Stimulated activated CD8-positive, alpha-beta memory T cell treated with anti-CD3 and anti-CD28 coated beads, Interleukin-4, amount 100 ng/mL, for 1 hour (primary cell): ENCODE measurements at regions not wholly inside any gene's neighbourhood (a gene's known extent, or its start where the extent isn't known, plus 50 kb on each side); places are given as distances from the start of the nearest gene placed in this dataset.
A peak's percentile ranks its signal among the peaks of the same experiment; 100 is the strongest.

Experiments
- DNase-seq, 2 donors: peaks; one replicate each; pipeline ENCODE4 v3.0.0-alpha.2; 2020; ENCODE audit warnings: low read depth in 2 of 2, low spot score in 1 of 2

DNA sequence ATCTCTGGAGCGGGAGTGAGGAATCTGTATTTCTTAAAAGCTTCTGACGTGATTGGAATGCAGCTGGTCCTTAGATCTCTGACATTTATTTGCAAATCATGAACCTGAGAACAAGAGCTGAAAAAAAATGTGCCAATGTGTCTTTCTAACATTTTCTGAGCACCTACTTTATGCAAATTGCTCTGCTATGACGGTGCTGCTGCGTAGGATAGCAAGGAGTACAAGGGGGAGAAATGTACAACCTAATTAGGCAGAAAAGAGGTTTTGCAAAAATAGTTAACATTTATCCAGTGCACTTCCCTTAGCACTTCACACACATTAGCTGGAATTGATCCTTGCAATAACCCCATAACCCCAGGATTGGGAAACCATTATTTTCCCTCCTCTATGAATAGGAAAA lies 357.5 kb downstream of the TLE4 start:
- DNase-seq: no peak

DNA sequence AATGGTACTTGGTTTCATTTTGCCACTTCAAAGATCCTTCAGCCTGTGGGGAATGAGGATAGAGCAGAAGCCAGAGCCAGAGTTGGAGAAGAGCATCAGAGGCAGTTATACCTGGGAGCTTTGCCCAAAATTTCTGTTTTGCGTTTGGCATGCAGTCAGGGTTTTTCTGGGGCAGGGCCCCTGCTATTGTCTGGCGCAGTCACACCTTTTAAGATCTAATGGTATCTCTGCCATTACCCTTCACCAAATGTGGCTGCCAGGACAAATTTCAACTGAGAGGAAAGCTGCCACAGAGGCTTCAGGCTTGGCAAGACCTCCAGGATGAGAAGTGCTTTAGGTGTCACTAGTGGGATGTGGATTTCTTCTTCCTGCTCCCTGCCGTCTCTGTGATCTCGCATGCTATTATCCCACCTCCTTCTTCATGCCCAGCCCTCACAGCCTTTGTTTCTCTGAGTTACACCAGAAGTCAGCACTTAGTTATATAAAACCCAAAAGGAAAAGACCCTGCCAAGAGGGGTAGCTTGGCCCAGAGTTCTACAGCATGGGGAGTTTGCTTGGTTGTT lies 357.0 kb downstream of the TLE4 start:
- no peak for DNase-seq

DNA sequence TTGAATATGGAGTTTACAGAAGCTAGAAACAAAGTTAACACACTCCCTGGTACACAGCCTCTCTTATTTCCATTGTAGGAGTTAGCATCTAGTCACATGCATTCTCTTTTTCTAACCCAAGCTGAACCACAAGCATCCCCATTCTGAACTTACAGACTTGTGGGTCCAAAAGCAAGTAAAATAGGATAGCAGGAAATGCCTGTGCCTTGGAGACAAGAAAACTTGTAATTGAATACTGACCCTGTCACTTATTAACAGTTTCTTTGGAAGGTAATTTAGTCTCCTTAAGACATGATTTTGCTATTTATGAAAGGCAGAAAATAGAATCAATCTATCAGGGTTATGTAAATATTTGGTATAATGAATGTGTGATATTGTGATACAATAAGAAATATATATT lies 353.6 kb downstream of the TLE4 start:
- DNase-seq: no peak

DNA sequence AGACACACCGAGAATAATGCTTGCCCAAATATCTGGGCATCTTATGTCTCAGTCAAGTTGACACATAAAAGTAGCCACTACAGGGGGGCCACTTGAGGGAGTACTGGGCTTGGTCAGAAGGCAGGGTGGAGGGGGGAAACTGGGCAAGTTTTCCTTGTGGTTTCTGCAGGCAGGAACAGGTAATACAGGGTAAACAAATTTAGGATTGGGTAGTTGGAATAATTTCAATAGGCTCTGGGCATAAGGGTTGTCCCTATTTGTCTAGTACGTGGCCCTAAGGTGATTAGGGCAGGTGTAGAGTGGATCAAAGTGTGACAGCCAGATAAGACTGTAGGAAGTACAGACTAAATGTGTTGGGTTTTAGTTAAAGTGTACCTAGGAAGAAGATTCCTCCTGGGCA lies 353.1 kb downstream of the TLE4 start:
- DNase-seq: no peak

DNA sequence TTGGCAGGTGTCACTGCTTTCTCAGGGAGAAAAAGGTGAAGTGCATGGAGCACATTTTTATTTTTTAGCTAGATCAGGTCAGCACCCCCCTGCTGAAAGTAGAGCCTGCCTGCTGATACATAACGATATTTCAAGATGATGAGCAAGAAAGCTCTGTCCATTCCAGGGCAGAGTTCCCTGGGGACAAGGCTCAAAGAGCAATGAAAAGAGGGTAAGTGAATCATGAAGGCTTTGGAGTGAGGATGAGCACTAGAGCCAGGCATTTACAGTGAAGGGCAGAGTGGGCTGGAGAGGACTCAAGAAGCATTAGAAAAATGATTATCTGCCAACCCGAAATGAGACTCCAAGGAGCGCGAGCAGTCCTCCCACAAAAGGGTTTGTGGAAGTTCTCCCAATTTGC lies 345.7 kb downstream of the TLE4 start:
- no peak for DNase-seq

DNA sequence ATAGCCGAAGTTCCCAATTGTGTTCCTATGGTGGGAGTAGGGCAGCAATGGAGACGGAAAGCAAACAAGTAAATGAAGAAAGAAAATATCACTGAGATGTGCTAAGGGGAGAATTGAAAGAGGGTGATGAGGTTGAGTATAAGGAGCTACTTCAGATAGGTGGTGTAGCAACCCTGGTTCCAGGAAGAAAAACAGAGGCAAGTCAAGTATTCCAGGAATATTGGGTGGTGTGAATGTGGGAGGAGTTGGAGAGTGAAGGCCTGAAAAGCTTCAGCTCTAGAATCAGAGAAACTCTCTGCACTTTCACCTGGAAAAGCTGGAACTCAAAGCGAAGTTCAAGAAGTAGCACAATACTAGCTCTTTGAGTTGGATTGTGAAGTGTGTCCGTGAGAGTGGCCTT lies 342.1 kb downstream of the TLE4 start:
- DNase-seq: no peak

DNA sequence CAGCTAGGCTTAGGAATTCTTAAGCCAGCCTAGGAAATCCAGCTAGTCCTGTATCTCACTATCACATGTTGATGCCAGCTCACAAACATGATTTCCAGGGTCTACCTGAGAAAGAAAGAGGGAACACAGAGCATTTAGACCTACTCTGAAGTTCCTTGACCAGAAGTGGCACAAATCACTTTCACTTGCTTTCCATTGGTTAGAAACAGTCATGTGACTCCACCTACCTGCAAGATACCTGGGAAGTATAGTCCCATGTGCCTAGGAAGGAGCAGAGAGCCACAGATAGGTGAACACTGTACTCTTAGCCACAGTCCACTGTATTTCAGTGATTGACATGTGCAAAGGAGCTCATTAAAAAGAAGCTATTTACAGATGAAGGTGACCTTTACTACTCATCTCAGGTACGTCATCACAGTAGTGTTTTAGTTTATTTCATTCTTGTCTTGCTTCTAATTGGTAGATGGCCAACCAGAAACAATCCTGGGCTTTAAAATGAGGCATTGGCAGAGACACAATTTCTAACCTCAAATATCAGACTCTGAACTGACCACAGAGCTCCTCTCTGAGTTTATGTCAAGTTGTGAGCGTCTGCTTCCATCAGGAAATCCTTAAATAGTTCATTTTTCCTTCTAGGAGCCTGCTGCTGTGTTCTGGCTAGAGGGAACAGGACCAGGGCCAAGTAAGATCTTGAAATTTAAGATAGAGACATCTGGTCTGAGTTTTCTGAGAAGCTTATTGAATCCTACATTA lies 340.7 kb downstream of the TLE4 start:
- DNase-seq: no peak

DNA sequence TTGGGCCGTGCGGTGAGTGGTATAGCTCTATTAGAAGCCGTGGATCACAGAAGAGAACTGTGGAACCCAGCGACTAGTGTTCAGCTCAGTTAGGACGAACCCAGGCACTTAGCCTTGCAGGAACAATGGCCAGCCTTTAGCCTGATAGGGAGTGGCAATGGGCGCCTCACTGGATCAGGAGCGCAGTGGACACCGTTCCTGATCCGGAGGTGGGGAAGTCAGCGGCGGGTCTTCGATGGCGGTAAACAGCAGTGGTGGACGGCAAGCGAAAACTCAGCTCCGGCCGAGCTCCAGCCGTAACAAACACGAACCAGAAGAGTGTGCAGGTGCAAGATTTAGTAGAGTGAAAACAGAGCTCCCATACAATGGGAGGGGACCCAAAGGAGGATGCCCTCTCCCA lies 340.0 kb downstream of the TLE4 start:
- DNase-seq: no peak

DNA sequence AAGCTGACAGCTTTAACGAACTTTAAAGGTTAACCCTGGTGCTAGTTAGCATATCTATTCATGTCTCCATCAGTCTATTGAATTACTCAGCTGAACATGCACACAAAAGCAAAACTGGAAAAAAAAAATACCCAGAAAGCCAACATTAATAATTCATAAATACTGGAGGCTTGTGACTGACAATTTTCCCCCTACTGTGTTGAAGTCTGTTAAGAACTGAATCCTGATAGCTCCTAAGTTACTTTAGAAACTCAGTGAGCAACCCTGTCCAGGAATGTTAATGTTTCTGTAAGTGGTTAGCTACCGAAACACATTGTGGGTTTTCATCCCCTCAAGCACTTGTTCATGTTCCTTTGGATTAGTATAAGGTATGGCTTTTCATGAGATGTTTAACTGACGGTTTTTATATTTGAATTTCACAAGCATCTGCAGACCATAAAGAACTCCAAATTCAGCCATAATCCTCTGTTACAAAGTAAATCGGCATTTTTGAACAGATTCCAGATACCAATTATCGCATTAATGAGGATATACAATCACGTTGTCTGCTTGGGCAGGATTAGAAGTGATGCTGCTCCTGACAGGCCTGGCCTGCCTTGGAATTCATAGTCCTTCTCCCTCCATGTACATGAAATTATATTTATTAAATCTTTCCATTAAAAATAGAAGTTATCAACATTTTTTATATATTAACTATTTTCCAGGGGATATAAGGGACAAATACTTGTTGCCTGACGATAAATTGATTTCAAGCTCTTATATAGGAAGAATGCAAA lies 331.2 kb downstream of the TLE4 start:
- DNase-seq: no peak

DNA sequence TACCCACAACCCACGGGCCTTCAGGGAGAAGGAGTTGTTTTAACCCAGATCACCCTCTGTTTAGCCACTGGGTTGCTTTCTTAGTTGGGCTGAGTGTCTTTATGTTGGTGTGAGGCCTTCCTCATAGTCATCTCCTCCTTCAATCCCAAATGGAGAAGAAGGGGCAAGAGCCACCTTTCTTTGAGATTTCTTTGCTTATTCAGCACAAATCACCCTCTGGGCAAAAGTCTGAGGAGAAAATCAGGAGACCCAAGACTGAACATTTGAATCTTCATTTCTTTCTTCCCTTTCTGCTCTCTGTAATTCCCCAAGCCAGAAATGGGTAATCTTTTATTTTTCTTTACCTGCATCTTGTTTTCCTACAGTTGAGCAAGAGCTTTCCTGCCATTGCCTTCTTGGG lies 329.0 kb downstream of the TLE4 start:
- no peak for DNase-seq

DNA sequence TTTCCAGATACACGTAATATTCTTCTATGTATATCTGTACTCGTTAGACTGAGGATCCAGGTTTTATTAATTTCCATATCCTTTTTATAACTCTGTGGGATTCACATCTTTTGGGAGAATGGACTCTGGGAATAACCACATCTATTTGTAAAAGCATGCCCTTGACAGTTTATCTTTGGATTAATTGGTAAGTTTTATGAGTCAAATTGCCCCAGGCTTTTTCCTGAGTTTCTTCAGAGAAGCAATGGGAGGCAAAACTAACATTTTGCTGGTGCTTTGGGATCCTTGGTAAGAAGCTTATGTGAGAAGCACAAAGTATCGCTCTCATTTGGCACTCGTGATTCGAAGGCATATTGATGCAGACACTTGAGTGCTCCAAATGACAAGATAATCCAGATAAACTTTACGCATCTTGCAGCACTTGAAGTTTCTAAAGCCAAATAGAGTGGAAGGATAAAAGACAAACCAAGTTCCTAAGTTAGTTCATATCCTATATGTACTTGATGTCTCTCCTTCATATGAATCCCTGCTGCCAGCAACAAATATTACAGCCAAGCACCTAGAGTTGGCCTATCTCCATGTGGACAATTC lies 324.7 kb downstream of the TLE4 start:
- no peak for DNase-seq

DNA sequence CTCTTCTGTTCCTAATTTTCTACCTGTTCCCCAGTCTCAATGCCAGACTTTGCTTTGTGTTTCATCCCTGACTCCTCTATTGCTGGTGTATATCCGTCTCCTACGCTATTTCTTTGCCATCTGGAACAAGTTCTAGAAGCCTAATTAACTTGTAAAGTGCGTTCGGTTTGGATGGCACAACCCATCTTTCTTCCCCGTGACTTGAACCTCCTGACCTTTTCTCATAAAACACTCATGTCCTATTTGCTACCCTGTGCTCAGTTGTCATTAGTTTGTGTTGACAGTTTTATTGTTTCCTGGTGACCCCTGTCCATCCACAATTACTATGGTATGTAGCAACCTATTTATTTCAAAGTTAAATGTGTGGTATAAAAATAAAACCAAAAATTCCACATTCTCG lies 323.5 kb downstream of the TLE4 start:
- DNase-seq: no peak

DNA sequence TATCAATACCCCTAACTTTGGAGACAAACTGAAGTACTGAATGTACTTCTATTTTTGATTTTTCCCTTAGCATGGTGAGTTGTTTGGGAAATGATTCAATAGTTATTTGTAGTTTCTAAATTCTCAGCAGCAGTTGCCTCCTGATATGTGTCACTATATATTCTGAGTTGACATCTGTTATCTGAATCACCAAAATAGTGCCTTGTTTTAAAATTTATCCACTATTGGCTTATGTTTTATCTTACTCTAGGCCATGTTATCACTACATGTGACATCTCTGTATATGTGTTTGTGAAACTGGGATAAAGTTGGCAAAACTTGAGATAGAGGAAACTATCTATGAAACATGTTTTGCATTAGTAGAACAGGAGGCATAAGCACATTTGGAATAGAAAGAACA lies 317.6 kb downstream of the TLE4 start:
- DNase-seq: no peak

DNA sequence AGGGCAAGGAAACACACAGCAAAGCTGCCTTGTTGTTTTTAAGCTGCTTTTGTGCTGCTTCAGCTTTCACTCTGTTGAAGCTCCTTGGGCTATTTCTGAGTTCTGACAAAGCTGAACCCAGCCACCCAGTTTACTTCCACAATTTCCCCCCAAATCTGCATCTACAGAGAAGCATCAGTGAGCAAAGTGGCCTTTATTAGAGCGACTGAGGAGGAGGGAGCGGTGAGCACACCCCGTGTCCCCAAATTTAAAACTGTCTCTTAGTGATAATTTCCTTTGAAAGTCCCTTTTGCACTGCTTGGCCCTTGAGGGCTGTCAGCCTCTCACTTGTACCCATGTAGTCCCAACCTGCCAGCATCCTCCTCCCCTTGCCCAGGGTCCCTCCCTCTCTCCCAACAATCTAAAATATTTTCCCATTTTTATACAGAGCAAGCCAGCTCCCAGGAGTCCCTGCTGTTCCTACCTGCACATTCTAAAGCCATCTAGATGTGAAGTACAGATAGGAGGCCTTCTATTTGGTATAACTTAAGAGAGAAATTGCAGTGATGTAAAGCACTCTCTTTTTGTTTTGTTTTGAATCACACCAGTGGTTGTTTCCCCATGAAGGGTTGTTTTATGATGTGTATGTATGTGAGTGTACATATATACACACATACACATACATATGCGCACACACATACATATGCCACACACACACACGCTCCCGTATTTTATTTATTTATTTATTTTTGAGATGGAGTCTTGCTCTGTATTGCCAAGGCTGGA lies 313.5 kb downstream of the TLE4 start:
- no peak for DNase-seq

DNA sequence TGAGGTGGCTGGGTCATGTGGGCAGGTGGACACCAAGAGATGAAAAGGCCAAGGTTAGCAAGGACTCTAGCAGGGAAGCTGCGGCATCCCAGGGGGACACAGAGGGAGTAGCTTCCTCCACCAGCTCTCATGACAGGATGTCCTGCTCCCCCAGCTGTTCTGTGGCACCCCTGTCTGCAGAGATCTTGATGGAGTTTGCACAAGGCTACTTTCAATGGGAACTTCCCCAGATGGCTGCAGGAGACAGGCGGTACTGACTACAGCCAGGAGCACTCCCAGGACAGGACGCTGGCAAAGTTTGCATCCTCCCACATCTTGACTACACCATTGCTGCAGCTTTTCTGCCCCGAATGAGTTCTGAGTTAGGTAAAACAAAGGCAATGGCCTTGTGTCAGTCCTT lies 312.8 kb downstream of the TLE4 start:
- DNase-seq: no peak

DNA sequence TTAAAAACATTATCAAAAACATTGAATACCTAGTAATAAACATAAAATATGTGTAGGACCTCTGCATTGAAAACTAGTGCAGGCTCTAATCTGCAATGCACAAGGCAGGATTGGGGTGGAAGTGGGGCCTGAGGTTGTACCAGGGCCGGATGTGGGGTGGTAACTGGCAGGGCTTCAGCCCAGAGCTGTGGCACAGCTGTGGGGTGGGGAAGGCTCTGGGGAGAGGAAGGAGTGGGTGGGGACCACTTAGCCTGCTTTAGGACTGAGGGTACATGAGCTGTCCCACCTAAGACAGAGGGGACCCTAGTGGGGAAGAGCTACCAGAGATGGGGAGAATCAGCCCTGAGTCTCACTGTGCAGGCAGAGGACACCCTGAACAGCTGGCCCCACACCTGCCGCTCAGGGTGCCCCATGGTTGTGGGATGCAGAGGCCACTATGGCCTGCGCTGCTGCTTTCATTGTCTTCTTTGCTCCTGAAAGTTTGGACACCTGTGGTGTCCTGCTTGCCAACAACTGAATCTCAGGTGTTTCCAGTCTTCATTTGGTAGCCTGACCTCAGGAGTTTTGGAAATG lies 311.4 kb downstream of the TLE4 start:
- peak; percentile 18 to 29 for DNase-seq

DNA sequence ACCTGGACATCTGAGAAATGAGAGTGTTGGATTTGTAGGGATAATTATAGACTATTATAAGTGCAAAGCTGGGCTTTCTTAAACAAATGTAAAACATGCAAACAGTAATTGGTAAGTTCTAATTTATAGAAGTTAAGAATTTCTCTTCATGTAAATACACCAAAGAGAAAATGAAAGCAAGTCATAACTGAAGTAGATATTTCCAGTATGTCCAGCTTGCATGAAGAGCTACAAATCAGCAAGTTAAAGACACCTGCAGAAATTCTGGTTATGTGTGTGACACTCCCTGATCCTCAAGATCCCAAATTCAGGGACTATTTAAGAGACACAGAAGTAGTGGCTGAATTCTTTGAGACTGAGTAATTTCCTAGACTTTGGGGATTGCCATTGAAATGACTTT lies 308.9 kb downstream of the TLE4 start:
- DNase-seq: no peak

DNA sequence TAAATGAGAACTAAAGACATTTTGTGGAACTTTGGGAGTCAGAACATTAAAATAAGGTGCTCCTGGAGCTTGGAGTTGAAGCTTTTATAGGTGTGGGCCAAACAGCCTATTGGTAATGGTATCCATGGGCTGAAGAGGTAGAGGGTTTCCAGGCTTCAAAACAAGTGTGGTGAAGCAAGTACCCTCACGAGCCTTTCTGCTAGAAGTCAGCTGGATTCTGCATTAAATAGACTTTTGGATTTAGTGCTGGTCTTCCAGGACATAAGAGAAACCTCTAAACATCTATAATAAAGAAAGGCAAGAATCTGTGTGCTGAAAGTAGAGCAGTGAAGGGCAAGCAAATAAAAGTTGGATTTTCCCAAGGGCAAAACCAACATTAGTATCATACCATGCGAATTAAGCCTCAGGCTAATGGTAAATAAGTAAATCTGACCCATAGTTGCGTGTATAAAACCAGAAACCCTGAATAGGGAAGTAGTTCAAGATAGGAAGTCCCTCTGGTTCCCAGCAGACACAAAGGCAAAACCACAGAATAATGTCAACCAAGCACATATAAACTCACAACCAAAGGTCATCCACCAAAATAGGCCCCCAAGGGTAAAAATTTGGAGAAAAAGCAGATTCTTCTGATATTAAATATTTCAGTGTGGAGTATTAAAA lies 306.3 kb downstream of the TLE4 start:
- DNase-seq: no peak

DNA sequence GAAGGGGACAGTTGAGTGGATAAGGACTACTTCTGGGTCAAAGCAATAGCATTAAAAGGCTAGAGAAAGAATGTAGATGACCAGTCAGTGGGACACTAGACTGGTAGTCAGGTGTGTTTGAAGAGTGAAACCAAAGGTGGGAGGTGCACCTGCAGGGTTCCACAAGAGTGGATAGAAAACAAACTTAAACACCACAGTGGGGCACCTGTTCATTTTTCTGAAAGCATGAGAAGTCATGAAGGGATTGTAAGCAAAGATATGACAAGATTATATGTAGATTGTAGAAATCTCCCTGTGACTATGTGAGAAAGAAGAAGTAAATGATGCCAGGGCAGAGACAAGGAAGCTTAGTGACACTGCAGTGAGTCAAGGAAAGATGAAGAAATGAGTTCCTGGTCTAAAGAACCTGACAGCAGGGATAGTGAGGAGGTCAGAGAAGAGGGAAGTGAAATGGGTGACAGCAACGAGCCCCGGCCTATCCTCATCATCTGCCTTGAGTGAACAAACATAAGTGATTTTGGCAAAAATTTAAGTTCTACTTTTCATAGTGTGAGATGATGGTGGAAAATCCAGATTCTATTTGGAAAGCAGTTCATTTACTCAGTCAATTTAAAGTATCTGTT lies 296.9 kb downstream of the TLE4 start:
- DNase-seq: no peak
